GM19023 (cell line): ENCODE measurements at regions not wholly inside any gene's neighbourhood (a gene's known extent, or its start where the extent isn't known, plus 50 kb on each side); places are given as distances from the start of the nearest gene placed in this dataset.
"Not testable (repeated sequence)": the region's sequence is repeated elsewhere in the genome, so short reads cannot be mapped to it uniquely, and the experiment has no call there.

Experiments
- ATAC-seq: cut with Tn5 transposase; IDR thresholded peaks from one replicate; pipeline ENCODE4 v1.9.1; 2021; ENCODE audit warnings: mild to moderate bottlenecking, moderate library complexity; ENCODE audit not compliant: unreplicated experiment

GRCh38 chr5:167063788-167064187 is 1227.7 kb upstream of the WWC1 start:
- no peak for ATAC-seq

GRCh38 chr5:167064198-167064776 is 1227.2 kb upstream of the WWC1 start:
- ATAC-seq, result no peak

GRCh38 chr5:167065794-167066193 is 1225.7 kb upstream of the WWC1 start:
- ATAC-seq, result no peak

- ATAC-seq, result no peak
Measured at GRCh38 chr5:167071981-167072610, 1219.3 kb upstream of the WWC1 start.

GRCh38 chr5:167081561-167081960 is 1209.9 kb upstream of the WWC1 start:
- ATAC-seq, result no peak

- ATAC-seq, result no peak
Measured at GRCh38 chr5:167096816-167097215, 1194.6 kb upstream of the WWC1 start.

- no peak for ATAC-seq
Measured at GRCh38 chr5:167104351-167104750, 1187.1 kb upstream of the WWC1 start.

GRCh38 chr5:167105941-167106340 is 1185.5 kb upstream of the WWC1 start:
- ATAC-seq, result no peak

- no peak for ATAC-seq
Measured at GRCh38 chr5:167107684-167108083, 1183.8 kb upstream of the WWC1 start.

- not testable (repeated sequence) for ATAC-seq
Measured at GRCh38 chr5:167108266-167108665, 1183.2 kb upstream of the WWC1 start.

GRCh38 chr5:167112556-167112955 is 1178.9 kb upstream of the WWC1 start:
- no peak for ATAC-seq

GRCh38 chr5:167122267-167122666 is 1169.2 kb upstream of the WWC1 start:
- no peak for ATAC-seq

- ATAC-seq, result no peak
Measured at GRCh38 chr5:167123126-167123525, 1168.3 kb upstream of the WWC1 start.

GRCh38 chr5:167128581-167128980 is 1162.9 kb upstream of the WWC1 start:
- ATAC-seq, result no peak

- ATAC-seq, result no peak
Measured at GRCh38 chr5:167140548-167141291, 1150.7 kb upstream of the WWC1 start.

GRCh38 chr5:167143716-167144115 is 1147.7 kb upstream of the WWC1 start:
- no peak for ATAC-seq

GRCh38 chr5:167145841-167146240 is 1145.6 kb upstream of the WWC1 start:
- ATAC-seq, result no peak

- no peak for ATAC-seq
Measured at GRCh38 chr5:167147879-167148278, 1143.6 kb upstream of the WWC1 start.

GRCh38 chr5:167150661-167151060 is 1140.8 kb upstream of the WWC1 start:
- ATAC-seq, result no peak

- ATAC-seq, result no peak
Measured at GRCh38 chr5:167152561-167152960, 1138.9 kb upstream of the WWC1 start.

- no peak for ATAC-seq
Measured at GRCh38 chr5:167155387-167156005, 1135.9 kb upstream of the WWC1 start.

- ATAC-seq, result no peak
Measured at GRCh38 chr5:167156446-167156845, 1135.0 kb upstream of the WWC1 start.
